Esophagus squamous epithelium (tissue), 5 donors: ENCODE measurements at regions not wholly inside any gene's neighbourhood (a gene's known extent, or its start where the extent isn't known, plus 50 kb on each side); places are given as distances from the start of the nearest gene placed in this dataset.

Experiments used
- DNase-seq: peaks from one replicate; lab custom pipeline; 2025; lab: John Stamatoyannopoulos, UW
- H3K27ac ChIP-seq, 4 donors: fragments of 200-600 bp; sonication (generic); one replicate each; pipeline ENCODE4 v1.5.1; 2016 to 2019; ENCODE audit warnings: mild to moderate bottlenecking in 1 of 4
- H3K27me3 ChIP-seq, 4 donors: fragments of 200-600 bp; sonication (generic); 1 replicate in 3 of 4; 2 replicates in 1 of 4; pipeline versions ENCODE4 v1.5.1 to v1.6.0; 2017 to 2021; ENCODE audit warnings: antibody characterized with exemption in 1 of 4
- H3K36me3 ChIP-seq, 3 donors: fragments of 200-600 bp; sonication (generic); one replicate each; pipeline ENCODE4 v1.5.1; 2016 to 2019
- H3K4me1 ChIP-seq, 3 donors: fragments of 200-600 bp; sonication (generic); one replicate each; pipeline ENCODE4 v1.5.1; 2017 to 2019
- H3K4me3 ChIP-seq, 4 donors: fragments of 200-600 bp; sonication (generic); 1 replicate in 3 of 4; 2 replicates in 1 of 4; pipeline ENCODE4 v1.5.1; 2016 to 2019; ENCODE audit warnings: mild to moderate bottlenecking in 2 of 4, moderate library complexity in 1 of 4
- H3K9me3 ChIP-seq, 3 donors: fragments of 200-600 bp; sonication (generic); one replicate each; pipeline ENCODE4 v1.5.1; 2016 to 2019
- POLR2A ChIP-seq, 4 donors: fragments of 450-650 bp; IDR thresholded peaks; one replicate each; pipeline ENCODE4 v1.6.1; 2017; ENCODE audit warnings: antibody characterized with exemption in 4 of 4, mild to moderate bottlenecking in 4 of 4, moderate library complexity in 3 of 4
- WGBS, 2 donors: methylation state at CpG; one replicate each; pipeline ENCODE4 v1.1.5; 2018; 5-methylcytosine and 5-hydroxymethylcytosine counted together
- intact Hi-C: fragments of 100-400 bp; cut with DNase I; formaldehyde crosslinking; loops from one replicate; pipeline ENCODE4 v1.15.0; 2022
- TF ChIP-seq, protein P1 (sequence below), 6 experiments: fragments of 450-650 bp in 4 of 6; fragments of 200-600 bp in 2 of 6; sonication (generic) in 2 of 6; IDR thresholded peaks; one replicate each; pipeline ENCODE4 v1.5.1; 2016 to 2019; ENCODE audit warnings: antibody characterized with exemption in 6 of 6, mild to moderate bottlenecking in 4 of 6, moderate library complexity in 4 of 6
- donor health status: DM: yes; HTN: yes; CAD: no.

DNA sequence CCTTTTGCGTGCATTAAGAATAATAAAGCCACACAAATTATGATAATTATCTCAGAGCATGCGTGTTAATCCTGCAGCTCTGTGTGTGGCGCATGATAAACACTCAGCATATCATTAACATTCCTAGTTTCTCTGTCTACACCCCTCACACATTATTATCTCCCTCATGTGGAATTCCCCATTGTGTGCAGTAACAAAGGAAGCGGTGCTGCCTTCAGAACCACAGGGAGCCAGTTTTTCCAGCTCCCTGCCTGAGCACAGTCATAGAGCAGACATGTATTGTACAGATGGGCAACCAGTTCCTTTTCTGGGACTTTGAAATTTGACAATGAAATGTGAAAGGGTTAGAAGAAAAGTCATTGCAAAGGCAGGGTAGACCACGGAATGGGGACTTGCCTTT, 1365.5 kb upstream of the CDH9 start:
- intact Hi-C loops = no loop called here
- H3K9me3 ChIP-seq = peaks cover 0 to 12% (median 0%) of the 10 kb centered on the region in 3 donors
- TF ChIP-seq, protein P1, sequence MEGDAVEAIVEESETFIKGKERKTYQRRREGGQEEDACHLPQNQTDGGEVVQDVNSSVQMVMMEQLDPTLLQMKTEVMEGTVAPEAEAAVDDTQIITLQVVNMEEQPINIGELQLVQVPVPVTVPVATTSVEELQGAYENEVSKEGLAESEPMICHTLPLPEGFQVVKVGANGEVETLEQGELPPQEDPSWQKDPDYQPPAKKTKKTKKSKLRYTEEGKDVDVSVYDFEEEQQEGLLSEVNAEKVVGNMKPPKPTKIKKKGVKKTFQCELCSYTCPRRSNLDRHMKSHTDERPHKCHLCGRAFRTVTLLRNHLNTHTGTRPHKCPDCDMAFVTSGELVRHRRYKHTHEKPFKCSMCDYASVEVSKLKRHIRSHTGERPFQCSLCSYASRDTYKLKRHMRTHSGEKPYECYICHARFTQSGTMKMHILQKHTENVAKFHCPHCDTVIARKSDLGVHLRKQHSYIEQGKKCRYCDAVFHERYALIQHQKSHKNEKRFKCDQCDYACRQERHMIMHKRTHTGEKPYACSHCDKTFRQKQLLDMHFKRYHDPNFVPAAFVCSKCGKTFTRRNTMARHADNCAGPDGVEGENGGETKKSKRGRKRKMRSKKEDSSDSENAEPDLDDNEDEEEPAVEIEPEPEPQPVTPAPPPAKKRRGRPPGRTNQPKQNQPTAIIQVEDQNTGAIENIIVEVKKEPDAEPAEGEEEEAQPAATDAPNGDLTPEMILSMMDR (IDR thresholded peaks at IDR 0.05) = no peak
- no peak for TF ChIP-seq POLR2A (IDR thresholded peaks at IDR 0.05)
- H3K27ac ChIP-seq = no peak overlapping the region
- no peak for DNase-seq
- H3K4me1 ChIP-seq = no peaks in the 10 kb centered on the region
- WGBS, 2 donors = 58 to 81% methylated on average over 5 of the region's 5 CpGs
- H3K36me3 ChIP-seq = no peaks in the 10 kb centered on the region
- no peaks in the 10 kb centered on the region for H3K27me3 ChIP-seq
- H3K4me3 ChIP-seq = no peak overlapping the region

DNA sequence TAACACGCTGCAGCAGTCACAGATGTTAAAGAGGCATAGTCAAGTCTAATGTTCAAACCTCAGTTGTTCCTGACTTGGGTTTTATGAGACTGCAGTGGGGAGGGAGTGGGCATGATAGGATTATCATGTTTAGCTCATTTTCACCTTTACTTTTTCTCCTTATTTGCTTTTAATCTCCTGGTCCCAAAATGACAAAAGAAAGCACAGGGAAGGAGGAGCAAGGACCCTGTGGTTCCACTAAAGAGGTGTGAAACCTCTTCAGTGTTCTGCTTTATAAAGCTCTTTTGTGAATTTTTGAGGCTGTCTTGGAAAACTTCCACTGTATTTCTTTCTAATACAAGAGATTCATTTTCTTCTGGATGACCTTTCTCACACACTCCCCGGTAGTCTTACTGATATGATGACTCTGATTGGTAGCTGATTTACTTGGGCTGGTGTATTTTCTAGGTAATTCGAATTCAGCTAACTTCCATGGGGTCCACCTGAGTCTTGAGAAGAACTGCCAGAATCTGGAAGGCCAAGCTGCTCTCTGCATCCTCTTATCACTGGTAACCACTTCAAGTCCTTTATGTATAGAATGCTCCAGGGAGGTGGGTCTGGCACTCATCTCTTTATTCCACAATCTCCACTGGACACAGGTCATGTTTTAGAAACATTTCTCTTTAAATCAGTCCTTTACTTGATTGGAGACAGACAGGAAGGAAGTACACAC, 1364.4 kb upstream of the CDH9 start:
- 62 to 68% methylated on average over 3 of the region's 3 CpGs for WGBS, 2 donors
- no peaks in the 10 kb centered on the region for H3K36me3 ChIP-seq
- TF ChIP-seq POLR2A (IDR thresholded peaks at IDR 0.05) = no peak
- TF ChIP-seq, protein P1 (IDR thresholded peaks at IDR 0.05) = no peak
- no peaks in the 10 kb centered on the region for H3K27me3 ChIP-seq
- H3K4me1 ChIP-seq = no peaks in the 10 kb centered on the region
- H3K9me3 ChIP-seq = peaks cover 0 to 12% (median 0%) of the 10 kb centered on the region in 3 donors
- intact Hi-C loops = no loop called here
- H3K4me3 ChIP-seq = no peak overlapping the region
- H3K27ac ChIP-seq = no peak overlapping the region
- no peak for DNase-seq

DNA sequence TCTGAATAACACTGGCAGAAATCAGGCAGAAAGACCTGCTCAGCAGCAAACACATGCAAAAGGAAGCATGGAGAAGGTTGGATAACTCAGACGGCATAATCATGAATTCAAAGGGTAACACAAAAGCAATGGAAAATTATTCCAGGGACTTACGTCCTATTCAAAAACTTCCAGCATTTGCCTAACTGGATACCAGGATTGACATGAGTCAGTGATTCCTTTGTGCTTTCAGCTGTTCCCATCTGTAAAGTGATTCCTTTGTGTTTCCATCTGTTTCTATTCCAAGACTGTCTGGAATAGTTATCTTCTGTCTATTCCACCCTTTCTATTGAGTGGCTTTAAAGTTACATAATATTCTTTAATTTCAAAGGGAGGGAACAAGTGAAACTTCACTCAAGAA, 1361.7 kb upstream of the CDH9 start:
- H3K4me3 ChIP-seq = no peak overlapping the region
- no peak overlapping the region for H3K27ac ChIP-seq
- intact Hi-C loops = no loop called here
- WGBS, 2 donors = 72 to 79% methylated on average over 2 of the region's 2 CpGs
- peaks cover 0 to 12% (median 0%) of the 10 kb centered on the region in 3 donors for H3K9me3 ChIP-seq
- DNase-seq = no peak
- TF ChIP-seq, protein P1 (IDR thresholded peaks at IDR 0.05) = no peak
- no peak for TF ChIP-seq POLR2A (IDR thresholded peaks at IDR 0.05)
- H3K4me1 ChIP-seq = no peaks in the 10 kb centered on the region
- H3K27me3 ChIP-seq = no peaks in the 10 kb centered on the region
- H3K36me3 ChIP-seq = no peaks in the 10 kb centered on the region

DNA sequence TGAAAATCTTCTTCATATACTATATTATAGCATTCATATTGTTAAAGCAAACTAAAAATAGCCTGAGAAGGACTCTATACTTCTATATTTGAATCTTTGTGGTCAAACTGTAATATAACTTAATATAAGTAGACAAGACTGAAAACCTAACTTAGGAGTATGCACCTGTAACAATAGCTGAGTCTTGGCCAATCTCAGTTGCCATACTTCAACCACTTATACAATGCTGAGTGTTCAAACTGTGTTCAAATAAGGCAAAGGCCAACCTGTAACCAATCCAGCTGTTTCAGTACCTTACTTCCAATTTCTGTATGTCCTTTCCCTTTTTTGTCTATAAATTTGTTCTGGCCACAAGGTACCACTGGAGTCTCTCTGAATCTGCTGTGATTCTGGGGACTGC, 1360.8 kb upstream of the CDH9 start:
- DNase-seq = no peak
- peaks cover 0 to 4% (median 0%) of the 10 kb centered on the region in 3 donors for H3K9me3 ChIP-seq
- intact Hi-C loops = no loop called here

DNA sequence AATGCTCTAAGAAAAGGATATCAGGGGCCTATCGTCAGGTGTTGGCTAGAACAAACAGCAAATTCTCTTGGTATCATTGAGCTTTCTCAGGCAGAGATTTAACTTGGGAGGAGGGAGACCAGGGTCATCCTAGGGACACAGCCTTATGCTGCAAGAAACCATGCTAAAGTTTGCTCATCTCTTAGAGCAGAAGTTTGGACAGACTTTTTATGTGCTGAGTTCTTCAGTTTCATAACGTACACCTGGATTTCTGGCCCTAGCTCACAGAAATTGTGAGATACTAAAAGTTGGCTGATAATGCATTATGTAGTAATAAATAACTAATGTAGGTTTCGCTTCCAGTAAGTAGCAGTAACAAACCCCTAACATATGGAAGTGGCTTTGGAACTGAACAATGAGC, 1359.8 kb upstream of the CDH9 start:
- no peak overlapping the region for H3K27ac ChIP-seq
- no peaks in the 10 kb centered on the region for H3K27me3 ChIP-seq
- intact Hi-C loops = no loop called here
- WGBS, 2 donors = 50 to 74% methylated on average over 3 of the region's 3 CpGs
- no peak overlapping the region for H3K4me3 ChIP-seq
- DNase-seq = no peak
- H3K36me3 ChIP-seq = no peaks in the 10 kb centered on the region
- no peaks in the 10 kb centered on the region for H3K9me3 ChIP-seq
- no peak for TF ChIP-seq POLR2A (IDR thresholded peaks at IDR 0.05)
- TF ChIP-seq, protein P1 (IDR thresholded peaks at IDR 0.05) = no peak
- H3K4me1 ChIP-seq = no peaks in the 10 kb centered on the region

More for the DNA sequence above, 1360.8 kb upstream of the CDH9 start:
- no peaks in the 10 kb centered on the region for H3K36me3 ChIP-seq
- H3K4me1 ChIP-seq = no peaks in the 10 kb centered on the region
- H3K27me3 ChIP-seq = no peaks in the 10 kb centered on the region
- H3K27ac ChIP-seq = no peak overlapping the region
- TF ChIP-seq POLR2A (IDR thresholded peaks at IDR 0.05) = no peak
- TF ChIP-seq, protein P1 (IDR thresholded peaks at IDR 0.05) = no peak
- H3K4me3 ChIP-seq = no peak overlapping the region
